PC-3 (cell line): ENCODE measurements at regions not wholly inside any gene's neighbourhood (a gene's known extent, or its start where the extent isn't known, plus 50 kb on each side); places are given as distances from the start of the nearest gene placed in this dataset.

Experiments
- EZH2phosphoT487 ChIP-seq: fragments of 300-600 bp; sonication (generic); IDR thresholded peaks from 2 replicates; pipeline ENCODE4 v1.6.1; 2018; ENCODE audit warnings: mild to moderate bottlenecking, antibody characterized with exemption, low read length, borderline replicate concordance
- TF ChIP-seq, protein P1 (sequence below): fragments of 300-600 bp; sonication (generic); conservative IDR thresholded peaks from 2 replicates; pipeline ENCODE4 v1.5.1; 2017; ENCODE audit warnings: antibody characterized with exemption, low read depth, mild to moderate bottlenecking, low read length

DNA sequence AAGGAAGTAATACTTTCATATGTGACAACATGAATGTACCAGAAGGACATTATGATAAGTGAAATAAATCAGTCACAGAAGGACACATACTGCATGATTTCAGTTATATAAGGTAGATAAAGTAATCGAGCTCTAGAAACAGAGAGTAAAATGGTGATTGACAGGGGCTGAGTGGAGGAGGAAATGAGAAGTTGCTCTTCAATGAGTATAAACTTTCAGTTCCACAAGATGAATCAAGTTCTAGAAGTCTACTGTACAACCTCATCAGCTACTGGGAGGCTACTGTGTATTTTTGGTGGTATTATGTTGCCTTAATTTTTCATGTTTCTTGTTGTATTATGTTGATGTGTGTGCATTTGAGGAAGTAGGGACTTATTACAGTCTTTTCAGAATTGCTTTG lies 270.9 kb upstream of the GRIA3 start:
- TF ChIP-seq, protein P1, sequence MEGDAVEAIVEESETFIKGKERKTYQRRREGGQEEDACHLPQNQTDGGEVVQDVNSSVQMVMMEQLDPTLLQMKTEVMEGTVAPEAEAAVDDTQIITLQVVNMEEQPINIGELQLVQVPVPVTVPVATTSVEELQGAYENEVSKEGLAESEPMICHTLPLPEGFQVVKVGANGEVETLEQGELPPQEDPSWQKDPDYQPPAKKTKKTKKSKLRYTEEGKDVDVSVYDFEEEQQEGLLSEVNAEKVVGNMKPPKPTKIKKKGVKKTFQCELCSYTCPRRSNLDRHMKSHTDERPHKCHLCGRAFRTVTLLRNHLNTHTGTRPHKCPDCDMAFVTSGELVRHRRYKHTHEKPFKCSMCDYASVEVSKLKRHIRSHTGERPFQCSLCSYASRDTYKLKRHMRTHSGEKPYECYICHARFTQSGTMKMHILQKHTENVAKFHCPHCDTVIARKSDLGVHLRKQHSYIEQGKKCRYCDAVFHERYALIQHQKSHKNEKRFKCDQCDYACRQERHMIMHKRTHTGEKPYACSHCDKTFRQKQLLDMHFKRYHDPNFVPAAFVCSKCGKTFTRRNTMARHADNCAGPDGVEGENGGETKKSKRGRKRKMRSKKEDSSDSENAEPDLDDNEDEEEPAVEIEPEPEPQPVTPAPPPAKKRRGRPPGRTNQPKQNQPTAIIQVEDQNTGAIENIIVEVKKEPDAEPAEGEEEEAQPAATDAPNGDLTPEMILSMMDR: no peak
- TF ChIP-seq EZH2phosphoT487: no peak
